NCI-H1694 treated with DMSO at 0.1 percent for 48 hours (cell line): ENCODE measurements at regions not wholly inside any gene's neighbourhood (a gene's known extent, or its start where the extent isn't known, plus 50 kb on each side); places are given as distances from the start of the nearest gene placed in this dataset.
A peak's percentile ranks its signal among the peaks of the same experiment; 100 is the strongest.
"Not testable (repeated sequence)": the region's sequence is repeated elsewhere in the genome, so short reads cannot be mapped to it uniquely, and the experiment has no call there.

Source experiments
- DNase-seq: peaks from one replicate; lab custom pipeline; 2025; lab: John Stamatoyannopoulos, UW

DNA sequence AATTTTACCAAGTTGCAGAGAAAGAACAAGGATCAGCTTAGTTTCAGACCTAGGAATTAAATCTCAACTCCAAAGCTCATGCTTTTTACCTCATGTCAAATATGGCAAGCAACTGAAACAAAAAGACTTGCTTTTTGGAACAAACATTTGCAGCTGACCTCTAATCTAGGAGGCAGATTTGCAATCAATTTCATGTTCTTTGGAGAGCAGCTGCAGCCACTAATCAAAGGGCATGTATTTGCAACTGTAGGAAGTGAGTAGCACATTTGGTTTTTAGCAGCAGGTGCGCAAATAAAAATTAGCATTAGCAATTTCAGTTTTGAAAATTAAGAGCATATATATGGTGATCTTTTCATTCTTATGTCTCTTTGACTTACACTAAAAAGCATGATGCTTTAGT lies 459.3 kb upstream of the SLC10A2 start:
- DNase-seq: no peak

DNA sequence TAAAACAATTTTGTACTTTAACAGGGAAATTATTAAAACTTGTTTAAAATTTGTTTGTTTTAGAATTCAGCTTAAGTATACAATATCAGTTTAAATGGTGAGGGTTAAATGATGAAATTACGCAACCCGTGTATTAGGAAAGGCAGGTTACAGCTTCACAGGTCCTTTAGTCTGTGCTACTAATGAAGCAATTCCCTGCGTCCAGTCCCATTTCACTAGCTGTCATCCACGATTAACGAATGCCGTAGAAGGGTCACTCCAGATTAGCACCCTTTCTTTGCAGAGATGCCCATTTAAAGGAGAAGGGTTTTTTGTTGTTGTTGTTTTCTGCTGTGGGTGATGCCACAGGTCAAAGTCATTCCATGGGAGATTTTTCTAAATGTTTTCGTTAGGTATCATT lies 457.6 kb upstream of the SLC10A2 start:
- DNase-seq: no peak

DNA sequence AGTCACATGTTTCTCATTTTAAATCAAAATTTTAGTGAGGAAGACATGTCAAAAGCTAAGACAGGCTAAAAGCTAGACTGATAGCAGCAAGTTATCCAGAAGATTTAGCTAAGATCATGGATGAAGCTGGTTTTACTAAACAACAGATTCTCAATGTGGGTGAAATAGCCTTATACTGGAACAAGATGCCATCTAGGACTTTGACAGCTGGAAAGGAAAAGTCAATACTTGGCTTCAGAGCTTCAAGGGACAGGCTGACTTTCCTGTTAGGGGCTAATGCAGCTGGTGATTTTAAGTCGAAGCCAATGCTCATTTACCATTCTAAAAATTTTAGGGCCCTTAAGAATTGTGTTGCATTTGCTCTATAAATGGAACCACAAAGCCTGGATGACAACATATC lies 455.3 kb upstream of the SLC10A2 start:
- no peak for DNase-seq

DNA sequence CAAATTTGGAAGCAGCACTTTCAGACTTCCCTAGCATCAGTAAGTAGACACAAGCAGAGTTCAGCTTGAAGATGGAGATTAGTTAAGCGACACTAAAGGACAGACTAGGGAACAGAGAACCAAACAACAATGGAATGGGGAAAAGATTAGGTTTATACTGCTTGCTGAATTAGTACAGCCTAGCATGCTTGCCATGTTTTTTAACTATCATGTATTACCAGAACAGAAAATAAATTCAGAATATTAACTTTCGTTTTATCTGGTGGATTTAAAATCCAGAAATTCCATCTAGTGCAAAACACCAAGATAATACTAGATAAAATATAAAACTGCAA lies 451.5 kb upstream of the SLC10A2 start:
- no peak for DNase-seq

DNA sequence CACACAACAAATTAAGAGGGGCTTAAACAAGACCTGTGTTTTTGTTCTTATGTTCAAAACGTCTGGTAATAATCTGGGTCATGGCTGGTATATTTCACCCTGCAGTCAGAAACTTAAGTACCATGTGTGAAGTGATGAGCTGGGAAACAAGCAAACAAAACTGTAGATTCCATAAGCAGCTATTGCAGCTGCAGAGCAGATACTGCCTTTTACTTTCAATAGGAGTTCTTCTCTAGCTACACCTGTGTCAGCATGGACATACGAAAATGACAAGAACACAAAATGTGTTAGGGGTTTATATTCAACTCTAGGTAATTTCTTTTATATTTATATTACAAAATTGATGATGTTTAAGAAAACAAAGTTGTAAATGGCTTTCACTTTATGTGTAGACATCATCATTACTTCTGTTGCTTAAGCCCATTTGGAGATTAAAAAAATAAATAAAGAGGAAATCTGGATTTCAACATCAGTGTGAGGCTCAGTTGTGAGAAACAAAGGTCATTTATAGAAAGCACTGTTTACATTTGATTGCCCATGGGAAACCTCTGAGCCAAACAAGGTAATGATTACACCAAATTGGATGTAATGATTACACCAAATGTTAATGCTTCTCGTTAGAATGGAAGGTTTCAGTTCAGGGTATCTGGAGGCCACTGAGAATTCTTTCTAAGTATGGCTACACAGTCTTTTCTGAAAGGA lies 451.0 kb upstream of the SLC10A2 start:
- DNase-seq: no peak

DNA sequence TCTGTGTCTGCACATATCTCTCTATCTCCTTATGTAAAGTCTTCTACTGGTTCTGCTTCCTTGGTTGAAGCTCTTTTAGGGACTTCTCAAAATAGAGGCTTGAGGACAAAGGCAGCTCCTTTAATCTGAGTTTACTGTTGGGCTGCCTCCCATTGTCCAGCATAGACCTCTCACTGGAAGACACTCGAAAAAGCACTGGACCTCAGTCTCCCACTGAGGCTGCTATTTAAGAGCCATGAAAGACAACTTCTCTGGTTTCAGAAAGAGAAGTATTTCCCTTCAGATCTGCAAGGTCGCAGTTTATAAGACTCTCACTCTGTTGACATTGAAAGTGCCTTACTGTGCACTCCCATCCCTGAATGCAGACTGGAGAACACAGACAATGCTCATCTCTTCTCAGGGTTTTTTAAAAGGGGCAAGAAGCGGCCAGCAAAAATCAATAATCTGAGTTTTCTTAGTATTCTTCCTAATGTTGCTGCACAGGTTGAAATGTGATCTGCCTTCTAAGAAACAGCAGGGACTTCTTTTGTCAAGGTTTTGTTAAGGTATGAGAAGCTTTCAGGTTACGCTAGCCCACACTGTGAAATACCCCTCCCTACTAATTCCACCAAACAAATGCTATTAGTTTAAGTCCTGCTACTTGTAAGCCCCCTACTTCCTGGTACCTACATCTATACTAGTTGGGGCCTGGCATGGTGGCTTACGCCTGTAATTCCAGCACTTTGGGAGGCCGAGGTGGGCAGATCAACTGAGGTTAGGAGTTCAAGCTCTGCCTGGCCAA lies 450.0 kb upstream of the SLC10A2 start:
- no peak for DNase-seq

DNA sequence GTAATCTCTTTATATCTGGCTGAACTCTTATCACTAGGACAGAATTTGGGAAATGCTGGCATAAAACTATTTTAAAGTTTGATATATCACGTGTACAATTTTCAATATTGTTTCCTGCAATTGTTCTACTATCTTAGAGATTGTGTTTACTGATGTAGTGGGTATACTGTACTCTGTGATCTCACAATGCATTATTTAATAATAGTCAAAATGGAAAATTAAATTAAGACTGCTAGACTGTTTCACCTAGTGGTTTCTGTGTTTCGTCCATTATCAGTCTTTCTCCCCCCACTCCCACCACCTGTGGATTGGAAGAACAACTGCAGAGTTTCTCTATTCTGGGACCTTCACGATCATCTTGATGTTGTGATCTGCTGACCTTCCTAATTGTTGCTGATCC lies 449.2 kb upstream of the SLC10A2 start:
- no peak for DNase-seq

DNA sequence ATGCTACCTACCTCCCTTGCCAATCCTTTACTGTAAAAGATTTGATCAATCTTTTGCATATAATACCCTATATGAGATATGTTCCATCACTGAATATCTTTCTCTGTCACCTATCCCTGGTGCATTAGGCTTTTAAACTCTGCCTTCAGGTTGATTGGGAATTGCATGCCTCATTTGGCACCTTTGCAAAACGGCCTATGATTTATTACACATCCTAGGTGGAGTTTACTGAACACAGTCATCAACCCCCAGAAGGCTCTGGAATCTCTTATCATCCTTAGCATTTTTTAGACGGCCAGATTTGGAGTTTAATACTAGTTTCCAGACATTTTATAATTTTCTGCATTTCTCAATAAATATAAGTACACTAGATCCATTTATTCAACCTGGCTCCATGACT lies 448.4 kb upstream of the SLC10A2 start:
- DNase-seq: no peak

DNA sequence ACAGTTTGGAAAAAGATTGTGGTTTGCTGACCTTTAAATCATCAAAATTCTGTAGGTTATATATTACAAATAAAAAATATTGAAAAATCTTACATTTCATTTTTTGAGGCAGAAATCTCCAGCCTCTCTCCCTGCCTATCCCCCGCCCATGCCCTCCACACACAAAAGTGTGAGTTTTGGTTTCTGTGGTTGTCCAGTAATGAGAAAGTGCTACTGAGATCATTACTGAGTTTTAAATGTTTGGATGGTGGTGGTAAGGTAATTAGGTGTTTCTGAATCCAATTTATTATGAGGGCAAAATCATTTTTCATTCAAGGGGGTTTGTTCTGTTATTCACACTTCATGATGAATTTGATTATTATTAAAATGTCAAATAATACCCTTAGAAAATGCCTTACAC lies 448.0 kb upstream of the SLC10A2 start:
- no peak for DNase-seq

DNA sequence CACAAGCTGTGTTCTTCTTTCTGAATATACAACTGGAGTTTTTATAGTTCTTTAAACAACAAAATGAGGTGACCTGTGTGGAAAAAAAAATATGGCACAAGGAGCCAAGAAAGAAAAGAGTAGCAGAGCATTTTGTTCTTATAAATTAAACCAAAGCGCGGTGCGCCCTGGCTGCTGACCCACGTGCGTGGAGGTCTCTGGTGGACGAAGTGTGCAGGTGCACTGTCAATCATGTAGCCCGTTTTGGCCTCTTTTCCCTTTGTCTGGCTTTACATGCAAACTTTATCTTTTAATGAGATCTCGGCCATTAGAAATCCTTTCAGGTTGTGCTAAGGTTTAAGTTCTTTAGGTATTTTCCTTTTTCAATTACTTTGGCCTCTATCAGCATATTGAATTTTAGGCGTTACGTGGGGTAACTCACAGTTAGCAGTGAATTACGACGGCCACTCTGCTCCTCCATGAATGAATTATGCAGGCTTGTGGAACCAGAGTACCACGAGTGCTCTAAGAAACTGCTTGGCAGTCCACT lies 443.9 kb upstream of the SLC10A2 start:
- no peak for DNase-seq

DNA sequence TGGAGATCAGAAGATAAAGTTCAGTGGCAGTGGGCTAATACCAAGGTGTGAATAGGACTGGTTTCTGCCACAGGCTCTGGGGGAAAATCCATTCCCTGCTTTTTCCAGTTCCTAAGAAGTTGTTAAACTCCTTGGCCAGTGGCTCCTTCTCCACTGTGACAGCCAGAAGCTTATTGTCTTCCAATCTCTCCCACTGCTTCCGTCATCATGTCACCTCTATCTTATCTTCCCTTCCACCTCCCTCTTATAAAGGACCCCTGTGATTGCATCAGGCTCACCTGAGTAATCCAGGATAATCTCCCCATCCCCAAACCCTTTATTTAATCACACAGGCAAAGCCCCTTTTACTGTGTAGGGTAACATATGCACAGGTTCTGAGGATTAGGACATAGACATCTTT lies 431.2 kb upstream of the SLC10A2 start:
- no peak for DNase-seq

DNA sequence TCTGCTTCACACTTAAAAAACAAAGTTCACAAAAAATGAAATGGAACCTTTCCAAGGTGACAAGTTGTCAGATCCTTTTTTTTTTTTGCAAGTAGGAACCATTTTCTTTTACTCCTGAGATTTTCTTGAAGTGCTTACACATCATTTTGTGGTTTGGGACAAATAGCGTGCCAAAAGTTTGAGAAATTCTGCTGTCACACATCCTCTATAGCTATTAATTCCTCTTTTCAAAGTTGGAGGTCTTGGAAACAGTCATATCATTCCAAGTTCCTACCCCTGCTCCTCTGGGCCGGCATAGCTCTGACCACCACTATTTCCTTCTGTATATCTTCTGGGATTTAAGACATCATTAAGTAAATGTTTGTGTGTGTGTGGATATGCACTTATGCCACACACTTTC lies 421.6 kb upstream of the SLC10A2 start:
- DNase-seq: no peak

DNA sequence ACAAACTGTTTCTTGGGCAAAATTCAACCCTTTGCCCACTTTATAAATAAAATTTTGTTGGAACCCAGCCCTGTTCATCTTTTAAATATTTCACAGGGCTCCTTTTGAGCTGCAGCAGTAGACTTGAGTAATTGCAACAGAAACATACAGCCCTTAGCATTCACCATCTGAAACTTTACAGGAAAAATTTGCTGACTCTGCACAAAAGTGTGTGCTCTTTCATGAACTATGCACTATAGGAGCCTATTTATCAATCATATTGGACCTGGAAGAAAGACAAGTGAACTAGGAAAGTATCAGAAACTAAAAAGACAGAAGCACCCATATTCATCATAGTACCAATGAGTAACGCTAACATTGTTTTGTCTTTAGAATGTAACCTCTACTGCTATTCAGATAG lies 406.9 kb upstream of the SLC10A2 start:
- no peak for DNase-seq

DNA sequence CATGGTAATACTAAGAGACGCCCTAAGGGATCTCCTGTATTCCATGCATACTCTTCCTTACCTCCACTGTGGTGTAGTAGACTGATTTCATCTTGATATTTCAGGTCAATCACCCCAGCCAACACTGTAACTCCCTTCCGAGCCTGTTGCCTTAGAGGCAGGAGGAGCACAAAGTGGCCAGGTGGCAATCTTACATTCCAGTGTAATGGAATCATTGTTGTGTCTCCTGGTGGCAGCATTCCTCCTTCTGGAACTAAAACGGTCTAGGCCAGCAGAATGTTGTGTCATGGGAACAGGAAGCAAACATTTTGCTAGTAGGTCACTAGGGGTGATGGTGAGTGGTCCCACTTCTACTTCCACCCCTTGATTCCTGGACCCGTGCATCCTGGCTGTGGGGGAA lies 405.7 kb upstream of the SLC10A2 start:
- no peak for DNase-seq

DNA sequence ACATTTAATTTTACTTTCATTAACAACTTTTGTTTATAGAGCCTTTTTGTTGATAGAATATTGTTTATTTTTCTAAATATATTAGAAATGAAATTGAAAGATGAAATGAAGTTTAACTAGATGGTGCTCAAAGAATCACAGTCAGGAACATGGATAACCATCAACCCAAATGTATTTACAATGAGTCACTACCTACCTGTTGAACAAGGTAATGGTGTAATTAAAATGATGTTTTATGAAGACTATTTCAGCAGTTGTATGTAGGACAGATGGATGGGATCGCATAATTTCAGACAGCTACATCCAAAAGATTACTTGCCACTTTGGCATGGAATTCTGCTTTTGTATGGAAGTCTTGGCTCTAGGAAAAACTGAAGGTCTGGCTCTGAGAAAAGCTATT lies 403.6 kb upstream of the SLC10A2 start:
- no peak for DNase-seq

DNA sequence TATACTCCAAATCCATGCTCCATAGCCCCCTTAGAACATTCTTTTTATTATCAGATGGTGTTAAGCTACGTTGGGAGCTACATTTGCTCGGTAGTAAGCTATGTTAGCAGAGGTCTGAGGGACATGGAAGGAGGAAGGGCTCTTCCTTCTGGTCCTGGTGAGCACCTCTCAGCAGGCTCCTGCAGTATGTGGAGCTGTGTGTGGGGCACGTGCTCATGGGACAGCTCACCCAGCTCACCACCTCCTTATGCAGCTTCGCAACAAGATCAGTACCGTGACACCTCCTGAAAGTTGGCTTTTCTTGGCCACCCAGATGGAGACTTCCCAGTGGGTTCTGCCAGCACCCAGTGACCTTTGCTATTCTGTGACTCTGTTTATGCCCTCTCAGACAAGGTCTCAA lies 400.5 kb upstream of the SLC10A2 start:
- DNase-seq: no peak

DNA sequence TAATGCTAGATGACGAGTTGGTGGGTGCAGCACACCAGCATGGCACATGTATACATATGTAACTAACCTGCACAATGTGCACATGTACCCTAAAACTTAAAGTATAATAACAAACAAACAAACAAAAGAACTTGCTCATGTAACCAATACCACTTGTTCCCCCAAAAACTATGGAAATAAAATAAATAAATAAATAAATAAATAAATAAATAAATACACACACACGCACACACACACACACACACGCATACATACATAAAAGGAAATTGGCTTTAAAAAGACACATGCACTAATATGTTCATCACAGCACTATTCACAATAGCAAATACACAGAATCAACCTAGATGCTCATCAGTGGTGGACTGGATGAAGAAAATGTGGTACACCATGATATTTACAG lies 394.0 kb upstream of the SLC10A2 start:
- not testable (repeated sequence) for DNase-seq

DNA sequence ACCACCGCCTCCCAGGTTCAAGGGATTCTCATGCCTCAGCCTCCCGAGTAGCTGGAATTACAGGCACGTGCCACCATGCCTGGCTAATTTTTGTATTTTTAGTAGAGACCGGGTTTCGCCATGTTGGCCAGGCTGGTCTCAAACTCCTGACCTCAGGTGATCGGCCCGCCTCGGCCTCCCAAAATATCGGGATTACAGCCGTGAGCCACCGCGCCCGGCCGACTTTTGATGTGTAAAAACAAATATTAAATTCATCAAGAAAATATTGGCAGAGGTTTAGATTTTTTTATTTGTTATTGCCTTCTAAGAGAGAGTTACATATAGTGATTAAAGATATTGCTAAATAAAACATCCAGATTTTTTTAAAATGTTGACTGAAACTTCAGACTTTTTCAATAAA lies 390.8 kb upstream of the SLC10A2 start:
- DNase-seq: not testable (repeated sequence)

DNA sequence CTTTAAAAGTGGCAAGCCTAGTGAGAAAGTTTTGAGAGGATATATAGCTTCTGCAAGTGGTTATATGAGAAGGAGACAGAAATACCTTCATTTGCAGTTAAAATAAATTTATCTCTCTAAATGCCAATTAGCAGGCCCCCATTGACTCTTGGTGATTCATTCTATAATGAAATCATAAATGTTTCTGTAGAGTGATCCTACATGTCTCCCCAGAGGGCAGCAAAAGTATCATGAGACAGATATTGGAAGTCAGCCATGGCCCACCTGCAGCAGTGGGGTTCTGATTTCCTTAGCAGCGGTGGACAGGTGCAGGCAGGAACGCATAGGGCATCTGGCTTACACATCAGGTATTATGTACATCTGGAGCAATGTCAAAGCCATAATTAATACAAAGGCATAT lies 385.4 kb upstream of the SLC10A2 start:
- no peak for DNase-seq

DNA sequence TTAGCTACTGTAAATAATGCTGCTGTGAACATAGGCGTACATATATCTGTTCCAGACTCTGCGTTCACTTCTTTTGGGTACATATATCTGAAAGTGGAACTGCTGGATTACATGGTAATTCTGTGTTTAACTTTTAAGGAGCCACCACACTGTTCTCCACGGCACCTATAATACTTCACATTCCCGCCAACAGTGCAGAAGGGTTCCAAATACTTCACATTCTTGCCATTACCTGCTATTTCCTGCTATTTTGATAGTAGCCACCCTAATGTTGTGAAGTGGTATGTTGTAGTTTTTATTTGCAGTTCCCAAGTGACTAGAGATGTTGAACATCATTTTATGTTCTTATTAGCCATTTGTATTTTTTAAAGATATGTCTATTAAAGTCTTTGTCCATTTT lies 377.4 kb upstream of the SLC10A2 start:
- DNase-seq: no peak

DNA sequence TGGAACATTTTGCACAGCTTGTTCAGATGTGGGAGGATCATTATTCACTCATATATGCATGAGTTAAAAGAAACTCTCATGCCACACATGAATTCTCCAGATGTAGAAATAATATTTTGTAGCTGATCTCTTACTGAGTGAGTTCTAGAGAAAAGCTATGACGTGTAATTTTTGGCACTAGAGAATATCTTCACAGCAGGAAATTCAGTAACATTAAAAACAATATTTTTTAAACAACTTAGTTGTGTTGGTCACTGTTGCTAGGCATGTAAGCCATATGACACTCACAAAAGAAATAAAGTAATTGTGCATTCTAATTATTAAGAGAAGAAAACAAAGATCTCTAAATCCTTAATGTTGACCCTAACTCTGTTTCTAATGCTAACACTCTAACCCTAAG lies 371.4 kb upstream of the SLC10A2 start:
- no peak for DNase-seq

DNA sequence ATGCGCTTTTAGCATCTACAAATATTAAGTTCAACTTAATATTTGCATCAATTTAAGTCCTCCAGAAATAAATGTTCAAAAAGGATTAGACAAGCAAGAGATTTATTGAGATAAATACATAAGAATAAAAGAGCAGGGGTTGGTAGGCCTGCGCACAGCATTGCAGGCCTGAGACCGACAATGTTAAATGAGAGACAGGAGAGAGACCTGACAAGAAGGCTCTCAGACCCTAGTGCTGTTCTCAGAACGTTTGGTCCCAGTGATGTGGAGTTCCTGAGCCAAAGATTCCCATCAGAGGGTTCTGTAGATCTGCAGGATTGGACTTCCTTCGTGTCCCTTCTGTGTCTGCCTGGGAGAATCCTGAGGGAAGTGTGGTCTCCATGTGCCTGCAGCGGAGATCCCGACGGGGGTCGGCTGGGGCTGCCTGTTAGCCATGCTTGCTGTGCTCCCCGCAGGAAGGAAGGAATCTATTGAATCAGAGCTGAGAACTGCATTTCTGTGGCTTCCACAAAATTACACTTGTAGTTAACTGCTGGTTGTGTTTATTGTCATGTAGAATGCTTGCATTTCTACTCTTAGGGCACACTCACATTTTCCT lies 369.9 kb upstream of the SLC10A2 start:
- DNase-seq: no peak

DNA sequence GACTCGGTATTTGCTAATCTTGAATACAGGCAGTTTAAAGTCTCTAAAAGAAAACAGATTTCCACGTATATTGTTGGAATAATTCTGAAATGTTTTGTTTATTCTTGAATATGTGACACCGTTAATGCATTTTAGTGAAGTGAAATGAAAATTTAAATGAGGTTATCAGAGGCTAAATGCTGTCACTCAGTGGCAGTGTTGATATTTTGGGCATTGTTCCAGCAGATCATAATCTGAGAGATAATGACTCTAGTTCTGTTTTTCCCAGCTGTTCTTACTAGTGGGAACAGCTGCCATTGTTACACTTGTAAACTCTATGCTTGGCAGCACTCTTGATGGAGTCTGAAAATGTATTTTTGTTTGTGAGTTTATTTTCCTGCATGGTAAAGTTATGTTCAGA lies 365.6 kb upstream of the SLC10A2 start:
- peak; percentile 95 for DNase-seq
